GM18505 (cell line): ENCODE measurements at regions not wholly inside any gene's neighbourhood (a gene's known extent, or its start where the extent isn't known, plus 50 kb on each side); places are given as distances from the start of the nearest gene placed in this dataset.

Experiments
- ATAC-seq: cut with Tn5 transposase; IDR thresholded peaks from one replicate; pipeline ENCODE4 v1.9.1; 2021; ENCODE audit not compliant: unreplicated experiment
- POLR2A ChIP-seq: IDR thresholded peaks from 4 replicates; pipeline ENCODE4 v1.6.1; 2011; ENCODE audit warnings: borderline replicate concordance; ENCODE audit not compliant: insufficient read depth, insufficient read length; ENCODE audit errors: extremely low read depth

DNA sequence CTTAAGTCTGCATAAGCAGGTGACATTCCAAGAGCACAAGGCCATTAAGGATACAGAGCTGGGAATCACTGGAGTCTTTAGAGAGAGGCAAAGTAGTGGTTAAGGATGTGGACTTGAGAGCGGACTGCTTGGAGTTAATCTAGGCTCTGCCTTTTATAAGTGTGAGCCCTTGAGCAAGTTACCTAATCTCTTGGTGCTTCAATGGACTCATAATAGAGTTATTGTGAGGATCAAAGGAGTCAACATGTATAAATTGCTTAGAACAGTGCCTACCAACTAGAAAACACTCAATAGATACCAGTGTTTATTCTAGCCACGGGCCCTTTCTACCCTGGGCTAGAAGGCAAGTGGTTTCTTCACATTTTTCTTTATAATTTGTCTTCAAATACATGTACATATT is 819.4 kb downstream of the NR2F1-AS1 start:
- ATAC-seq = no peak
- TF ChIP-seq POLR2A = no peak

DNA sequence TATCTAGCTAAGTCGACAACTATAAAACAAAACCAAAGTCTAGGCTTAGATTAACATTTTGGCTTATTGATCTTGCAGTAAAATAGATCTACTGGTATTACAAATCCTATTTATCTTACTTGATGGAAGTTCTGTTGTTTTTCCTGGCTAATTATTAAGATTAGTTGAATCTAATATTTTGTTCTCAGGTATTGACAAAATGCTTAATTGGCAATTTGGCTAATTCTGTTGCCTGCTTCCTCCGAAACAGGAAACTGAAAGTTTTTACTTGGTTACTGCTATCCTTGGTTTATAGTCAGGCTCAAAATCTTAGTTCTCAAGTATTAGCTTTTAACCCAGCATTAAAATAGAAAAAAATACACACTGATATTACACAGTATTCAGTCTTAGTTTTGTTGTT is 820.5 kb downstream of the NR2F1-AS1 start:
- TF ChIP-seq POLR2A = no peak
- ATAC-seq = no peak

DNA sequence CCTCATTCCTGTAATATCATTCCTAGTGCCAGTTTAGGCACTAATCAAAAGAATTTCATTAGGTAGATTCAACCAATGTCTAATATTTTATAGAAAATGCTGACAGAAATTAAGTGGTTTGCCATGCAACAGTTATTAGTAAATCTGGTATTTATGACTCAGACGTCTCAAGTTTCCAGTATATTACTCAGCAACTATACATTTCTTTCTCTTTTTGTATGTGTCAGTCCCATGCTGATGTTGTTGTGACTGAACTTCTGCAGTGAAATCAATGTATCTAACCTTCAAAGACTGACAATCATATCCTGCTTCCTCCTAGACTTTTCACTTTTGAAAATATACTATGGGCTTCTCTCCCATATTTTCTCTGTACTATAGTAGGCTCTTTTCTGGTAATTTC is 822.5 kb downstream of the NR2F1-AS1 start:
- no peak for TF ChIP-seq POLR2A
- ATAC-seq = no peak

DNA sequence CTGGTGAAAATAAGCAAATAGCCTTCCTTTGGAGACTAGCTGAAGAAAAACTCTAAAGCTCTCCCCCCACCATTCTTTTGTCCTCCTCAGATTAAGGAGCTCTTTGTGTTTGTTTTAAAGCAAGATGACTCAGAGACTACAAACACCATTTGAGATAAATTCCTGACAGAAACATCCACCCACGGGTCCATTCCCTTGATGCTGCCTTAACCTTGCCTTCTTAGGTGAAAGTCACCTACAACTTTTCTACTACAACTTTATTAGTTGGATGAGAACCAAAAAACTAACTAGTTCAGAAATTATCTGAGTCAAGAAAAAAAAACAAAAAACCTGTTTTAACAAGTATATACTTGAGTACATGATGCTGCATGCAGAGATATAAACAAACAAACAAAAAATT is 831.1 kb downstream of the NR2F1-AS1 start:
- no peak for ATAC-seq
- no peak for TF ChIP-seq POLR2A

DNA sequence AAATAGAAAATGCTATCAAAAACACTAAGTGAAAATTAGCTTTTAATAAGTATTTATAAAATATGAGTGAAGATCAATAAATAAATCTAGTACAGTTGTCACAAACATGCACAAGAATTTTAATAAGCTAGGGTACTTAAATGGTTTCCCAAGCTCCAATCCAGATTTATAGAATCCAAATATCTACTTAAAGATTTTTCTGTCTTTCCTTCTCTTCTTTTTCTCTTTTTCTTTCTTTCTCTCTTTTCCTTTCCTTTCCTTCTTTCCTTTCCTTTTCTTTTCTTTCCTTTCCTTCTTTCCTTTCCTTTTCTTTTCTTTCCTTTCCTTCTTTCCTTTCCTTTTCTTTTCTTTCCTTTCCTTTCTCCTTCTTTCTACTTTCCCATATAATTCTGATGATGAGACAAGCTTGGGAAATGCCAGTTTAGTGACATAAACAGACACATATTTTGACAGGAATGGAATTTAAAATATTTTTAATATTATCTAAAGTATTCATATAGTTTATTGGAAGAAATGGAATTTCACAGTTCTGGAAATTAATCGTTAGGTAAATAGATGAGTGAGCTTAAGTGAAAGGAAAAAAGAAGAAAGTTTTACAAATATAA is 832.8 kb downstream of the NR2F1-AS1 start:
- no peak for ATAC-seq
- no peak for TF ChIP-seq POLR2A

DNA sequence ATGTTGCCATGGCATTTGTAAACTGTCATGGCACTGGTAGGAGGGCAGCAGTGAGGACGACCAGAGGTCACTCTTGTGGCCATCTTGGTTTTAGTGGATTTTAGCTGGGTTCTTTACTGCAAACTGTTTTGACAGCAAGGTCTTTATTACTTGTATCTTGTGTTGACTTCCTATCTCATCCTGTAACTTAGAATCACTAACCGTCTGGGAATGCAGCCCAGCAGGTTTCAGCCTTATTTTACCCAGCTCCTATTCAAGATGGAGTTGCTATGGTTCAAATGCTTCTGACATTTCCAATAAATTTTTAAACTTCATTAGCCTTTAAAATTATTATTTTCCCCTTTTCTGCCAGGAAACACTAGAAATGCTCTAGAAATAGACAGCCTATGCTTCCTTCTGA is 839.1 kb downstream of the NR2F1-AS1 start:
- ATAC-seq = no peak
- TF ChIP-seq POLR2A = no peak

DNA sequence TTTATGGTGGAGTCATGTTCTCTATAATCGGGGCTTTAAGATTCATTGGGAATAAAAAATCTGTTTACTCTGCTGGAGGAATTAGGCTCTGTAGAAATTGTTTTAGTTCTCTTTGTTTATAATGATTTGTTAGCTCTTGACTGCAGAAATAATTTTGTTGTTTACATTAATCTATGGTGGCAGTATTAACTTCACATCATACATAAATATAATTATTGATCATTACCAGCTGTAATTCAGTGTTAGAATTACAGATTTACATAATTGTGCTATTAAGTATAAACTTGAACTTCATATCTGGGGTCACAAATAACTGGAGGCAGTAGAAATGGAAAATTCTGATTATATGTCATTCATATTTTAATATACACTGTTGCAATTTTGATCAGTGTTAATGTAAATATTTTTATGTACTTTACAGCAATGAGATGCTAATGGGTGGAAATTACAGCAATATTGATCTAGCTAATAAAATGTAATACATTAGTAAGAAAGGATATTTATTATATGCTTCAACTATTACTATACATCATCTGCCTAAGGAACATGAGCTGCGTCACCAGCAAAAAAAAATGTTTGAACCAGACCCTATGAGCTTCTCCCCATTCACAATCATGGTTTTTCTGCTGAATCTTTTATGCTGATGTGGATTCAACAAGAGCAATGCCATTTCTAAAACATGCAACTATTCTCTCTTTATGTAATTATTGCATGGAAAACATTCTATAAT is 846.6 kb downstream of the NR2F1-AS1 start:
- no peak for TF ChIP-seq POLR2A
- no peak for ATAC-seq

DNA sequence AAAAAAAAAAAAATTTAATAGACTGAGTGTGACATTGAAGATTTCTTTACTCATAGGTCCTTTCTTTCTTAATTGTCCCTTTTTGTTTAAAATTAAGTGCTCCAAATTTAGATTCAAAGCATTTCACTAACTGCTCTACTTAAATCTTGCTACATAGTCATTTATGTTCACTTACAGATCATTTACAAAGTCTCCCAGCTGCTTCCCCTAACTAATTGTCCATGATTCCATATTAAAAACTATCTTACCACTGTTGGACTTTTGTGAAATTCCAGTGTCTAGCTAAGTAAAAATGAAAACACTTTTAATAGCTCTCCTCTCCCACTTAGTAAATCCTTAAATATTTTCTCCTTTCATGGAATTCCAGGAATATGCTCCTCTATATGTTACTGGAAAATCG is 850.5 kb downstream of the NR2F1-AS1 start:
- no peak for TF ChIP-seq POLR2A
- ATAC-seq = no peak

DNA sequence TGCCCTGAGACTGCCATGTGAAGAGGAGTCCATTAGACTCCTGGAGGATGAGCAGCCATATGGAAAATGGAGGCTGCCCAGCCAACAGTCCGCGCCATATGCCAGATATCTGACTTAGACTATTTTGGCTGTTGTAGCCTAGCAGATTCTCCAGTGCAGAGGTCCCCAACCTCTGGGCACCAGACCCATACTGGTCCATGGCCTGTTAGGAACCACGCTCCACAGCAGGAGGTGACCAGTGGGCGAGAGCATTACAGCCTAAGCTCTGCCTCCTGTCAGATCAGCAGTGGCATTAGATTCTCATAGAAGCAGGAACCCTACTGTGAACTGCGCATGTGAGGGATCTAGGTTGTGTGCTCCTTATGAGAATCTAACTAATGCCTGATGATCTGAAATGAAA is 851.9 kb downstream of the NR2F1-AS1 start:
- TF ChIP-seq POLR2A = no peak
- no peak for ATAC-seq

DNA sequence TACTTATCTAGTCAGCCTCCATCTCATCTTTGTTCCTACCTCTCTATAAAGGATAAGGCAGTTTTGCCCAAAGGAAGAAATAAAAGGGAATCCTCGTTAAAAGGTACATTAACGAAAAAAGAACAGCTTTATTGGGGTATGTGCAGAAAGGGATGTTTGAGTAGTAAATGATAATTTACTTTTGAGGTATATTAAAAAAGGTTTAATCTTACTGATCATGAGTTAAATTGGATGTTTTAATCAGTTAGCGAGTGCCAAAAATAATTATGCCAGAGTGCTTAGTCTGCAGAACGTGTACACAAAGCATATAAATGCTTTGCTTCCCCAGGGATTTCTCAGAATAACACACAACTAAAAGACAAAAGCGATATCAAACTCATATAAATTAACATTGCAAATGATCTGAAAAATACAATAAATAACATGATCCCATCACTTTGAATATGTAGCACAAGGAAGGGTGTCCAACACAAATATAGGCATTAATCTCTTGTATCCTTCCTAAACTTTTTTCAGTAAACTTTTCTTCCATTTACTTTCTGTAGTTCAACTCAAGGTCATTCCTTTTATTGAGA is 865.0 kb downstream of the NR2F1-AS1 start:
- ATAC-seq = no peak
- no peak for TF ChIP-seq POLR2A

DNA sequence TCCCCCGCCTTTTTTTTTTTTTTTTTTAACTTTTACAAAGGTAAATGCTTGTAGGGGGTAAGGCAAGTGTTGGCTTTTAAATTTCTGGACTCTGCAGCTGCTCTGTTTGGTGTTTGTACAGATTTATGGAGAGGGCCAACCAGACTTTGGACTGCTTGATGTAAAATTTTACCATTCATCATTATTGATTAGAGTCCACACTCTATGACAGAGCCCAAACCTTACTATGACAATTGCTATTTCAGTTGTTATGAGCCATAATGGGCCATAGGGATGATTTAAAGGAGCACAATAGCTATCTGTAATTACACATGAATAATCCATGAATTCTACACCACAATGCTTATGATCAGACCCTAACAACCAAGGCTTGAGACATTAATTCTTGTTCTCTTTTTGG is 867.2 kb downstream of the NR2F1-AS1 start:
- TF ChIP-seq POLR2A = no peak
- ATAC-seq = no peak

DNA sequence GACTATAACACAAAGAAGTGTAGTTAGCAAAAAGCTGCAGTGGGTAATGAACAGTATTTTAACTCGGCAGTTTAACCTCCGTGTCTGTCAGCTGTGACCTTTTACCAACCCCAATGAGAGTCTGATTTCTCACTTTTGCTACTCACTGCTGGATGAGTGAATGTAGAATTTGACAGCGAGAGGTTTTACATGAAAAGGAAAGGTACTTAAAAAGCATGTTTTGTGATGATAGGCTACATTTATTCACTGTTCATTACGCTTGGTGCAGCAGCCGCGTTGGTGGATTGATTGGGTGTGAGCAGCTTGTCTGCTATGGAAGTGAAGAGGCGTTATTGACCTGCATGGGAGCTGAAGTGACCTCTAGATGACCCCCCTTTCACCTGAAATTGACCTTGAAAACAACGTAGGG is 867.7 kb downstream of the NR2F1-AS1 start:
- ATAC-seq = no peak

DNA sequence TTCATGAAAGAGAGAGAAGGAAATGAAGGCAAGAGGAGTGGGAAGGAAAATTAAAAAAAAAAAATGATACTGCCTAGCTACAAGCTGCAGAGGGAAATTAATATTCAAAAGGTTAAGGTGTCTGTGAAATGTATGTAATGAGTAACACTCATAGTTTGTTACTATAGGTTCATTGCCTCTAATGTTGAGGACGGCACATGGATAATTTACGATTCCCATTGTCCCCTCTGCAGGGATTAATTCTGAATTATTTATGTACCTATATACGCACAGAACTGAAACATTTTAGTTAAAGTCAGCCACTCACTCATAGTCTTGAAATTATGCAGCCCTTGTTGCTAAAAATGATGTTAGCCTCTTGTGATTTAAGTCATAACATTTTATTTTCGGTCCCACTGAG is 869.1 kb downstream of the NR2F1-AS1 start:
- ATAC-seq = no peak
- no peak for TF ChIP-seq POLR2A

More for the DNA sequence above, 867.7 kb downstream of the NR2F1-AS1 start:
- no peak for TF ChIP-seq POLR2A

DNA sequence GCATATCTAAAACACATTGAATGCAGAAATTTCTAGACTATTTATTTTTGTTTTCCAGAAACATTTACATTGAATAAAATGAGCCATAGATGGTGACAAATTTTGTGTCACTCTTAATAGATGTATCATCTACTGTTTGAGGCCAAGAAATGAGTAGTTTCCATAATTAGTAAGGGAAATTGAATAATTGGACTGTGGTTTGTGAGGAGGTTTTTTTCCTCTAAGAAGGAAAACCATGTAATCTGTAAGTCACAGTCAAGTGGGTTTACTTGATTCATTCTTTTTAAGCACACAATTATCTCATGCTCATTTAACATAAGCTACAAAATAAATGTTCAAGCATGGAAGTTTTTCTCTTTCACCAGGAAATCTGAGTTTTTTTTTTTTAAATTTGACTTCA is 876.4 kb downstream of the NR2F1-AS1 start:
- no peak for TF ChIP-seq POLR2A
- ATAC-seq = no peak
